Hepatocyte (in vitro differentiated cells): ENCODE measurements at regions not wholly inside any gene's neighbourhood (a gene's known extent, or its start where the extent isn't known, plus 50 kb on each side); places are given as distances from the start of the nearest gene placed in this dataset.

Experiments used
- CTCF ChIP-seq: fragments of 200-600 bp; sonication (generic); IDR thresholded peaks from 2 replicates; pipeline ENCODE4 v1.5.1; 2016; ENCODE audit warnings: antibody characterized with exemption, mild to moderate bottlenecking; ENCODE audit not compliant: poor library complexity
- EZH2 ChIP-seq: fragments of 200-600 bp; sonication (generic); IDR thresholded peaks from 2 replicates; pipeline ENCODE4 v1.6.1; 2016; ENCODE audit warnings: antibody characterized with exemption, mild to moderate bottlenecking, borderline replicate concordance
- EZH2phosphoT487 ChIP-seq: fragments of 200-600 bp; sonication (generic); IDR thresholded peaks from one replicate; pipeline ENCODE4 v1.6.1; 2018; ENCODE audit warnings: antibody characterized with exemption, mild to moderate bottlenecking, low read depth, moderate library complexity; ENCODE audit not compliant: unreplicated experiment, severe bottlenecking

GRCh38 chr1:214913966-214914365 lies 168.6 kb upstream of the KCNK2 start:
- TF ChIP-seq EZH2 (no peak), CTCF (no peak), EZH2phosphoT487 (no peak)
